HG02970 (cell line): ENCODE measurements at regions not wholly inside any gene's neighbourhood (a gene's known extent, or its start where the extent isn't known, plus 50 kb on each side); places are given as distances from the start of the nearest gene placed in this dataset.

ENCODE experiments used
- ATAC-seq: cut with Tn5 transposase; IDR thresholded peaks from one replicate; pipeline ENCODE4 v1.9.1; 2021; ENCODE audit warnings: mild to moderate bottlenecking, moderate library complexity, moderate number of reproducible peaks; ENCODE audit not compliant: unreplicated experiment, low FRiP score

DNA sequence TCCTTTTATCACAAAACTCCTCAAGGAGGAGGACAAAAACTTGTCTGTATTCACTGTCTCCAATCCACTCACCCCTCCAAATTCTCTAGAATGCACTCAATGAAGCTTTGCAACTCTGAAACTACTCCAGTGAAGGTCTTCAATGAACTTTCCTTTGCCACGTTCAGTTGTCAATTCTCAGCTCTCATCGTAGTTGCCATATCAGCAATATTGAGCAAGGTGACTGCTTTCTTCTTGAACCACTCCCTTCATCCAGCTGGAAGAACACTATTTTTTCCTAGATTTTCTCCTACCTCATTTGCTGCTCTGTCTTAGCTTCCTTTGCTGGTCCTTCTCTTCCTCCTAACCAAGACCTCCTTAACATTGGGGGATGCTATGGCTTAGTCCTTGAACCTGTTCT, 191.8 kb downstream of the KDR start:
- no peak for ATAC-seq

DNA sequence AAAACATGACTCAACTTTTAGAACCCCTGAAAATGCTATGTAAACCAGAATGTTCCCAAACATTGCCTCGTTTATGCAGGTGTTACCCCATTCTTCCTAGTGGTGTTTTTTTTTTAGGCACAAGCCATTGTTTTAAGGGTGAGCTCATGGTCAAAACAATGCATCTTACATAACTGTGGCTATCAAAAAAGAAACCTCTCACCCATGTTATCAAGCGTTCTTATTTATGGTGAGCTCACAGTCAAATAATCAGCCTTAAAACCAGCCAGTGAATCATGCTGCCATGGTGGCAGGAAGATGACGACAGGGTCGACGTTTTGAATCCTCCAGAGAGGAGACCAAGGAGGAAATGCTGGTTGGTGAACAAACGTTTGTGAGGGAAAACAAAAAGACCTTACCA, 195.2 kb downstream of the KDR start:
- no peak for ATAC-seq

DNA sequence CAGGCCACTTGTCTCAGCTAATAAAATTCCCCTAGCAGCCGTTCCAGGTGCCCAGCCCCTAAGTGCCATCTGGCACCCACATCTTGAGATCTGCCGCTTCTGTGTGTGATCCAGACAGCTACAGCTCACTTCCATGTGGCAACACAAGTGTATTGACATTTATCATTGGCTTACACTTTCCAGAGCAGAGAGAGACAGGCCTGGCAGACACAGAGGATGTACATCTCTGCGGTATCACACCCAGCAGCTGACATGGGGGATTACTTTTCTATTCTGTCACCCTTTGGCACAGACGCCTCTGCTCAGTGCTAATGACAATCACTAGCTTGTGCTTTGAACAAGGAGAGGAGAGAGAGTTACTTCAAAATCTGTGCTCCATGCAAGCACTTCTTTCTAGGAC, 195.9 kb downstream of the KDR start:
- no peak for ATAC-seq

DNA sequence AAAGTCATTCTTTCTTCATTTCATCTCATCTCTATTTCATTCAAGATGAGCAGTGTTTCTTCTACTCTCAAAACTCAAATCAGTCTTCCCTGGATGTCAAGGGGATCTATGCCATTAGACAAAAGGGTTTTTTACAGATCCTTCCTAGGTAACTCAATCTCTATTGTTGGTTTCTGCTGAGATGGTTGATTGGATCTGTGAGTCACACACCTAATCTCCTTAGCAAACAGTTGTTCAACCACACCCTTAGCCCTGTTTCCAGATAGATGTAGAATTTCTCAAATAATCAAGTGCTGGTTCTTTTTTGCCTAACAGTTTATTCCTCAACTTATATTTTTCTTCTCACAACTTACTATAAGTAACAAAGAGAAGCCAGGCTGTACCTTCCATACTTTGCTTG, 200.5 kb downstream of the KDR start:
- no peak for ATAC-seq

DNA sequence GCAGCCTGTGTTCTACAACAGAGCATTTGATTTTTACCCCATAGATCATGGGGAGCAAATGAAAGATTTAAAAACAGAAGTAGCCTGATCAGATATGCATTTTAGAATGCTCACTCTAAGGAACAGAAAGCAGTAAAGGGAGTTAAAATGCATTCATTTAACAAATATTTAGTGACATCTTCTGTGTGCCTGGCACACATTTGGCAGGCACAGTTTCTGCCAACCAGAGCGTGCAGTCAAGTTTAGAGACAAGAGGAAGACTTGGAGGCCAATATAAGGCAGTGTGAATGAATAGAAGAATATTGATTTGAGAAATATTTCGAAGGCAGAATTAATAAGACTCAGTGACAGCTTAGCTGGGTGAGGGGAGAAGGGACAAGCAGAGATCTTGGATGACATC, 210.1 kb downstream of the KDR start:
- no peak for ATAC-seq

DNA sequence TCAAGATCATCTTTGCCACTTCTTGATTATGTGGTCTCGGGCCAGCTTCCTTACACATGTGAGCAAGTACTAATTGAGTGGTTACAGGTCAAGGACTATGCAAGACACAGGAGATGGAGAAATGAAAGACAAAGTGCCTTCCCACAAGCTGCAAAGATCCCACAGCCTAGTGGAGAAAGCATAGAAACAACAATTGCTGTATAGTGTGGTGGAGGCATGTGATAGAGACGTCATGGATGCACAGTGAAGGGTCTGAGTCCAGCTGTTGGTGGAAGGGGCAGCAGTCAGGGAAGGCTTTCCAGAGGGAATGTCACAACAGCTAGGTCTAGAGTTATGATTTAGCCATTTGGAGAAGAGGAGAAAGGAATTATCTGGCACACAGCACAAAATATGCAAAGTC, 210.6 kb downstream of the KDR start:
- no peak for ATAC-seq

DNA sequence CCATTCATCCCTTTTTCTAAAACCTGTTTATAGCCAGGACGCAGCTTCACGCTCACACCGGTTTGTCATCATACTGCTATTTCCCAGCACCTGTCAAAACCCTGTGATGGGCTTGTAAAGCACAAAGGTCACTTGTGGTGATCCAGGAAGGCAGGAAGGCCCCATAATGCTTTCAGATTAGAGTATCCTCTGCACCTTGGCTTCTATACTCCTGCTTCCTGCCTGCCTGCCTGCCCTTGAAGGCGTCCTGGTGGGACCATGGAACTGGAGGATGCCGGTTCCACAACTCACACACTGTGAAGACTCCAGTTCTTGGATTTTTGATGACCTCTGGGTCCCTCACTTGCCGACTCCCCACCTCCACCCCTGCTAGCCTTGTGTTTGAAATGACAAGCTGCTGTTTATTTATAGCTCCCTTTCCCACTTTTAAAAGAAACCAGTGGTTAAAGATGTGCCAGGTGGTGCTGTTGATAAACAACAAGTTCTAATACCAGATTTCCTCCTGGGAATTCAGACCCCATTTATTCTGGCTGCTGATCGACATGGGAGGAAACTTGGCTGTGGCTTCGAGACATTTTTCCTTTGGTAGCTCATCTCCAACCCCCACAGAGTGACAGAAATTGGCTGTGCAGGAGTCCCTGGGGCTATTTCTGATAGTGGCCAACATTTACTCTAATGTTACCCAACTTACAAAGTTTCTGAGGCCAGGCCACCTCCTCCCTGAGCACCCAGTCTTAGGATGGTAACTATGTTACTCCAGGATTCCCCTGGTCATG, 211.5 kb downstream of the KDR start:
- no peak for ATAC-seq

DNA sequence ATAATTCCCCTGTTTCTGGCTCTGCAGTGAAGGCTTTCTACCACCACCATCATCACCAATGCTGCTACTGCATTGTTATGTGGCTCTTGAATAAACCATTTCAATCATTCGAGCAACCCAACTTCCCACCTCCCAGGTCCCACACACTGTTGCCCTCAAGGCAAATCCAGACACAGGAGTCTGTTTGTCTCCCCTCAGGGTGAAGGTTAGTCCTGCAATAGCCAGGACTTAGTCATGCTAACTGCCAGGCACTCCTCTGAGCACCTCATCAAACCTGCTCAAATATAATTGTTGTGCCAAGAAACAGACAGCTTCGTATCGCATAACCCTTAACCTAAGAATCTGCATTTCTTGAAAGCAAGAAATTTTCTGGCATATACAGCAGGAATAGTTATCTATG, 213.2 kb downstream of the KDR start:
- ATAC-seq: no peak

DNA sequence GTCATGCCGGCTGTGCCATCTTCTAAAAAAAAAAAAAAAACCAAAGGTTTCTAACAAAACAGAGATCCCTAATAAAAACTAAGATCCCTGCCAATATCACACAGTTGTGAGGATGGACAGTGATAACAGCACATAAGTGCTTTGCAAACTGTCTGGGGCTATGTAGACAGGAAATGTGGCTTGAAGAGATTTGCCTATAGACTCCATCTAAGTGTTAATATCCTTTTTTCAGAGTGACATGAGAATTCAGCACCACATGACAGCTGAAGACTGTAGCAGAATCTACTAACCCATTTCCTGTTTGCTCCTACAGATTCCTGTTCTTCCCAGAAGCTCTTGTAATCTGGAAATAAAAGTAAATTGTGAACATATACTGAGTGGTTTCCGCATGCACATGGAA, 215.4 kb downstream of the KDR start:
- no peak for ATAC-seq

DNA sequence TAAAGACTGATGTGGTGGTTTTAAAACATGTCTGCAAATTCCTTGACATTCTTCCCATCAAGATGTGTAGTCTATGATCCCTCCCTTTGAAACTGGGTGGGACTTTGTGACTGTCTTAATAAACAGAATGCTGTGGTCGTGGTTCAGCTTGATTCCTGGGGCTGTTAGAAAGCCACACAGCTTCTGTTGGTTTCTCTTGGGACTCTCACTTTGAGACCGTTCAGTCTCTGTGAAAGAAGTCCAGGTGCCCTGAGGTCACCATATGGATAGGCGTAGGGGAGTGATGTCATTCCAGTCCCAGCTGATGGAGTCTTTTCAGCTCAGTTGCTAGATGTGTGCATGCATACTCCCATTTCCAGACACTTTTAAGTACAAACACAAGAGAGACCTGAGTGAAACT, 216.6 kb downstream of the KDR start:
- ATAC-seq: no peak

DNA sequence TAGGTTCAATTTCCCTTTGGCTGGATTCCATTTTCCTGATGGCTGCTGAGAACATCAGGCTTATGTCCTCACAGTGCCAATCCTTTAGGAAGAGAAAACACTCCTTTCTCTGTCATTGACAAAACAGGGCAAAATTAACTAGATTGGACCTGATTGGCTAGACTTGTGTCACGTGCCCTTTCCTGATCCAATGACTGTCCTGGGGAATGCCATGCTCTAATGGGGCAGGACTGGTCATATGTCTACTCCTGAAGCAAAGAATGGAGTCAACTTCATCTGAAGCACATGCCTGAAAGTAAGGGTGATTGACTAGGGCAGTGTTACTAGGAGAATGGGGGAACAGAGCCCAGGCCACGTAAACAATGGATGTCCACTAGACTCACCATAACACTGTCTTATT, 220.4 kb downstream of the KDR start:
- ATAC-seq: no peak

DNA sequence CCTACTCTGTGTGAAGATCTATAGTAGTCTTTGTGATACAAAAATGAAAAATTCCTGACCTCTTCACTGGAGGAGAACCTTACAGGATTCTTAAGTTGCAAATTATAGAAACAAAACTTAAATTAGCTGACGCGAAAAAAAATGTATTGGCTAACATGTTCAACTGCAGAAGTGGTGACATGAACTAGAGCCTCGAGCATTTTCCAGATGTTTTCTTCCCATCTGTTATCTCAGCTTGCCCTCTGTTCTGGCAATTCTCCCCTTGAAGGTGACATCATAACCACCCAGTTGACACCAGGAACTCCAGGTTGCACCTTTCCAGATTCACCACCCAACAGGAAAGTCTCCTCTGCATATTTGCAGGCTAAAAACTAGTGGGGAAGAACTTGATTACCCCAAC, 222.4 kb downstream of the KDR start:
- ATAC-seq: no peak

DNA sequence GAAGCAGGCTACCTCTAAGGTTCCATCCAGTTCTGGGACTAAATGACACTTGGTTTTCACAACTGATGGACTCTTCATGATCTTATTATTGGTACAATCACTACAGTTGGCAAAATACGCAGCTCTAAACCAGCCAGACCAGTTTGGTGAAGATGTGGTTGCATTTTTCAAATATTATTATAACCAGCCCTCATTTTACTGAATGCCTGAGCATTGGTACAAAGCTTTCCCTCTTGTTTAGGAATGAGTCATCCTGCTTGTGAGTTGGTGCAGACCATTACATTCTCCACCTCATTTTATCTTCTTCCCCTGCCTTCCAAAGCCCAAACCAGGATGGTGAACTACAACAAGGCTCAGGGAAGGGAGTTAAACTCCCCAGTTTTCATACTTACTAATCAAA, 223.1 kb downstream of the KDR start:
- ATAC-seq: no peak

DNA sequence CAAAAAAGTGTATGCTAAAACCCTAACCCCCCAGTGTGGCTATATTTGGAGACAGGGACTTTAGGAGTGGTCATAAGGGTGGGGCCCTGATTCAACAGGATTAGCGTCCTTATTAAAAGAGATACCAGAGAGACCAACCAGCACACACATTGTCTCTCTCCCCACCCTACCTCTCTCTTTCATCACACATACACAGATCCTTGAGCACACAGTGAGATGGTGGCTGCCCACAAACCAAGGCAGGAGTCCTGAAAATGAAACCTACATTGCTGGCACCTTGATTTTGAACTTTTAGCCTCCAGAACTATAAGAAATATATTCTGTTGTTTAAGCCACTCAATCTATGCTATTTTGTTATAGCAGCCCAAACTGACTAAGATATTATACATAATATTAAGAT, 224.2 kb downstream of the KDR start:
- ATAC-seq: no peak

DNA sequence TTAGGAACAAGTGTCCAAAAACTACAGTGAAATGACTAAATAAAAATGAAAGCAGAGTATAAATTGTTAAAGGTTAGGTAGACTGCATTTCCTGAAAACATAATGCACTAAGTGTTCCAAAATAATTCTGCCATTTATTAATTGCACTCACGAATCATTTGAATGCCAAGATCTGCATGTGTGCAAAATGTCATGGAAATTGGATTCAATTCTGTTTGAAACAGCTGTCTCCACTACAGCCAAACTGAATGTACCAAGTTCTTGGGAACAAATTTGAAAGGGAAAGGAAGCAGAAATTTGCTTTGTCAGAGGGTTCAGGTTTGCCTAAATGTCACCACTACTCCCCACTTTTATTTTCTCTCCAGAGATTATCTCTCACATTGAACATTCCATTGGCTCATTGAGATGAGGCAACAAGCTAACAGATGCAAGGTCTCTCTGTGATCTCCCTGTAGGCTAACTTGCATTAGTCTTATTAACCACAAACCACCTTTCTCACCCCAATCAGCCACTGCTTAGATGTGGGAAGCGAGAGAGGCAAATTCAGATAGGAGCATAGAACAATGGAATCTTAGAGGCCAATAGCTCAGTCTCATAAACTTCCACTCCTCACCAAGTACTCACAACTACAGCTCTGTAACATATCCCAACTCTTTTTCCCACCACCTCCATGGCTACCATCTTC, 226.6 kb downstream of the KDR start:
- no peak for ATAC-seq

DNA sequence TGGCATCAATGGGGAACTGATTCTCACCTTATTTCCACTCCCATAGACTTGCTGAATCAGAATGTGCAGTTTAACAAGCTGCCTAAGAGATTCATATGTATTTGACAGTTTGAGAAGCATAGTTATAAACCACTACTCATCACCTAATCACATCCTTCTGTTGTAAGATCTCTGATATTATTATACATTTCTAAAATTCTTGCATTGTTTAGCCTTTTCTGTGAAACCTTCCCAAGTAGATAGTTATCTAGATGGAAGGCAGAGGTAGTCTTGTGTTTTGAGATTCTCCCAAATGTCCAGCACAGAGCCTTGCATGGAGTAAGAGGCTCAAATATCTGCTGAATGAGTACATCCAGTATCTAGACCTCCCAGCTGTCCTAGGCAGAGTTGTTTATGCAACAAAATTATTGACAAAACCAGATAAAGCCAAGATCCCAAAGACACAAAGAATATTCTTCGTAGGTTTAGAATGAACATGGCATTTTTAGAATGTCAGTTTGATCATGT, 227.3 kb downstream of the KDR start:
- ATAC-seq: no peak

DNA sequence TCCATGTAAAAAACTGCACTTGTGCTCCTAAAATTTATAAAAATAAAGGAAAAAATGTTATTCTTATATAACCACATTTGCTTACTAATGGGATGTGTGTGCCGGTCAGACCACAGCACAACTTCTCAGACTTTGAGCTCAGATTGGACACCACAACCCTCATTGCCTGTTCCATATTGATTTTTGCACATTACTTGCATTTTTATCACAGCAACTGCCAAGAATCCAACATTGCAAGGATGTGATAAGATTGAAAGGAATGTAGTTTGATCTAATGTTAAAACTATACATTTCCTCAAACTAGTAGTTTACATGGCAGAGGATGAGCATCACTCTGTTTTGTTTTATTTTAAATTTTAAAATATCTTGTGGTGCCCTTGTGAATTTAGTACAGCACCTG, 227.8 kb downstream of the KDR start:
- no peak for ATAC-seq

DNA sequence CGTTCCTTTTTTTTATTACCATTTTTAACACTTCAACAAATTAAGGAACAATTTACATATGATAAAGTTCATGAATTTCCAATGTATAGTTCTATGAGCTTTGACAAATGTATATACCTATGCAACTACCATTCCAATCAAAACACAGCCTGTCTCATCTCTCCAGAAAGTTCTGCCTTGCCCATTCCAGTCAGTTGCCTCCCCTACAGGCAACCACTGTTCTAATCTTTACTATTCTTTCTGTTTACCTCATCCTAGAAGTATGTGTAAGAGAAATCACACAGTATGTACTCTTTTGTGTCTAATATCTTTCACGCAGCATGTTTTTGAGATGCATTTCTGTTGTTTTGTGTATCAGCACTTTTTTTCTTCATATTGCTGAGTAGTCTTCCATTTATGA, 224.9 kb downstream of the KIT start:
- no peak for ATAC-seq

DNA sequence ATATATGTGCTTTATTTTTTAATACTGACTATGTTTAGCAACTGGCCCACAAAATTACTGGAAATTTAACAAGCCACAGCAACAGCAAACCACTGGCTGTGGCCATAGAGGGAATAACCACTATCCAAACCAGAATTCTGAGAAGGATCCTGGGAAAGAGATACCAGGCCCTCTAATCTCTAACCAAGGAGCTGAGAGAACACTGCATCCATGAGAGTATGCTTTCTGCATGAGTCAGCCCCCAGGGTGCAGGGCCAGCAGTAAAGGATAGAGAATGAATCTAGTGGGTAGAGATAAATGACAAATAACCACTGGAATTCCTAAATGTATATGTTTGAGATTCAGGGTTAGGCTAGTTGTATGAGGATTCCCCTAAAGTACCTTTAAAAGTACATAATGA, 221.8 kb downstream of the KIT start:
- no peak for ATAC-seq

DNA sequence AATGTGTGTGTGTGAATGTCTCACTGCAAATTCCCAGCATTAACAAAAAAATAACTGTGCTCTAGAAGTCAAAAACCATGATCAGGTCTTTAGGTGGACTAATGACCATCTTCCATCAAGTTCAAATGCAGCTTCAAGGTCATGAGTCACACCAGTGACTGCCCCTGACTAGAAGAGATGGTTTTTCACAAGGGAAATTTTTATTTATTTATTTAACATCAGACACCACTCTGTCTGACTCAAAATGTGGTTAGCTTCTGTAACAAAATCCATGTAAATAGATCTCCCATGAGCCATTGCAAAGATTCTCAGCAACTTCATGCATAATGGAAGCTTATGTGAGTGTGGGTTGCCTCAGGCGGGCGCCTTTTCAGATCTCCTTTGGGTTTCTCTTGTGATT, 219.2 kb downstream of the KIT start:
- ATAC-seq: no peak

DNA sequence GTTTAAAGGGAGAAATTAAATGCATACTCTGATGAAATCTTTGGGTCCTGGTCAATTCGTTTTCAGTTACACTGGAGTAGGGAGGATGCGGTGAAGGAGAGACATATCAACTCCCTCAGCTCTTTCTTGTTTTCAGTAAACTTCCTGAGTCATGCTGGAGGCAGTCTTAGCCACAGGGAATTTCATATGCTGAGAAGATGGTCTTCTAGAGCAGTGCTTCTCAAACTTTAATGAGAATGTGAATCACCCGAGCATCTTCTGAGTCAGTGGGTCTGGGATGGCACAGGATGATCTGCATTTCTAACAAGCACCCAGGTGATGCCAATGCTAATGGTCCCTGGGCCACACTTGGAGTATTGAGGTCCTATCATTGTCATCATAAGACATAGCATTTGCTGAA, 214.5 kb downstream of the KIT start:
- ATAC-seq: no peak

DNA sequence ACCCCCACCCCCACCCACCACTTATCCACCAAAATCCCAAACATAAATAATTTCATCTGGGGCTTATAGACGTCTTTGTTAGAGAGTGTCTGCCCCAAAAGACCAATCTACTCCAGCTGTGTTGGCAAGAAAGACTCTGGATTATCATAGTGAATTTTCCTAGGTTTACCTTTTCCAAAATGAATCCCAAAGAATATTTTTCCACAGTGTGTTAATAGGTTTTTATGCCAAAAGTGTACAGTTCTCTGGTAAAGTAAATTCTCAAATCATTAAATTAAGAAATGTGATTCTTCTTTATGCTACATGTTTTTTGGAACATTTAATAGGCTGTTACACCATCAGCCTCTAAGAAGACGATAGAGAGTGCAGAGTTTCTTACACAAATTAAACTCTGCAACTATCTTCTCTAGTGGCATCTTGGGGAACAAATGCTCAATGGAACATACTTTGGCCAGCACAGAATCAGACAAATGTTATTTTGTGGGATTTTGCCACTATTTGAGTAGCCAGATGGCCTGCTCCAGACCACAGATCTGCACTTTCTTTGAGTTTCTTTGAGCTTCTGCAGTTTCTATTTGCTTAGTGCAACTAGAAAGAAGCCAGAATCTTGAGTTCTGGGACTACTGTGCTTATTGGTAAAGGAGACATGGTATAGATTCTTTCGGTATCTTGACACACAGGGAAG, 206.0 kb downstream of the KIT start:
- no peak for ATAC-seq
